ENCODE measurements at regions not wholly inside any gene's neighbourhood (a gene's known extent, or its start where the extent isn't known, plus 50 kb on each side); places are given as distances from the start of the nearest gene placed in this dataset.

DNA sequence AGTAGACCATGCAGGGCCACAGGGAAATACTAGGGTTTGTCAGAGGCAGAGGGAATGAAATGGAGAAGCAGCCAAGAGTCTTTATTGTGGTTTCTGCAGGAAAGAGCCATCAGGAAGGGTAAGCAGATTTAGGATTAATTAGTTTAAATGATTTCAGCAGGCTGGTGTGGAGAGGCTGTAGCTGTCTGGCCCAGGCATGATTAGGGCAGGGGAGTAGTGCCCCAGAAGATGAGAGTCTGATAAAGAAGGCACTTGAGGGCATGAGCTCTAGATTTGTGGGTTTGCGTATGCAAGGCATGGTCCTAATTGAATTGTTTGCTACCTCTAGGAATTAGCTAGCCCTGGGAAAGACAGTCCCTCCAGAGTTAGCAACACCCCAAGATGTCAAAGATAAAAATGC, 484.6 kb upstream of the PLXNA2 start:
- no peak for TF ChIP-seq CTCF (IDR thresholded peaks at IDR 0.05)
- TF ChIP-seq POLR2A (IDR thresholded peaks at IDR 0.05): no peak

Data from lower leg skin (tissue), 3 donors.